Endothelial cell of hepatic sinusoid (primary cell): ENCODE measurements at regions not wholly inside any gene's neighbourhood (a gene's known extent, or its start where the extent isn't known, plus 50 kb on each side); places are given as distances from the start of the nearest gene placed in this dataset.

Experiments used
- in situ Hi-C: cut with HindIII; loops from 2 replicates; pipeline ENCODE4 v1.10.0; 2017; ENCODE audit warnings: low sequenced_read_pairs

GRCh38 chr2:129233751-129234406, 745.6 kb upstream of the RAB6C start:
- in situ Hi-C loops = no loop called here

GRCh38 chr2:129236601-129237000, 742.9 kb upstream of the RAB6C start:
- in situ Hi-C loops = no loop called here

GRCh38 chr2:129237966-129238725, 741.3 kb upstream of the RAB6C start:
- in situ Hi-C loops = no loop called here

GRCh38 chr2:129239141-129239540, 740.3 kb upstream of the RAB6C start:
- in situ Hi-C loops = no loop called here

GRCh38 chr2:129240061-129240460, 739.4 kb upstream of the RAB6C start:
- in situ Hi-C loops = no loop called here

- in situ Hi-C loops = no loop called here
Observed at GRCh38 chr2:129242269-129242668, 737.2 kb upstream of the RAB6C start.

GRCh38 chr2:129247751-129248150, 731.7 kb upstream of the RAB6C start:
- in situ Hi-C loops = no loop called here

- in situ Hi-C loops = no loop called here
Observed at GRCh38 chr2:129248198-129248597, 731.3 kb upstream of the RAB6C start.

GRCh38 chr2:129252781-129253460, 726.5 kb upstream of the RAB6C start:
- in situ Hi-C loops = no loop called here

- in situ Hi-C loops = no loop called here
Observed at GRCh38 chr2:129253461-129253812, 726.0 kb upstream of the RAB6C start.

- in situ Hi-C loops = no loop called here
Observed at GRCh38 chr2:129254718-129255117, 724.7 kb upstream of the RAB6C start.

- in situ Hi-C loops = no loop called here
Observed at GRCh38 chr2:129255610-129256313, 723.7 kb upstream of the RAB6C start.

- in situ Hi-C loops = no loop called here
Observed at GRCh38 chr2:129256642-129257041, 722.8 kb upstream of the RAB6C start.

GRCh38 chr2:129262934-129263333, 716.5 kb upstream of the RAB6C start:
- in situ Hi-C loops = no loop called here

GRCh38 chr2:129263939-129264338, 715.5 kb upstream of the RAB6C start:
- in situ Hi-C loops = no loop called here

- in situ Hi-C loops = no loop called here
Observed at GRCh38 chr2:129267559-129267958, 711.9 kb upstream of the RAB6C start.

GRCh38 chr2:129273266-129274037, 706.0 kb upstream of the RAB6C start:
- in situ Hi-C loops = loop anchor here (5.0 kb wide), 1 partner anchor 49 kb away; no protein-coding TSS in a partner anchor

- in situ Hi-C loops = loop anchor here (5.0 kb wide), 1 partner anchor 48 kb away; no protein-coding TSS in a partner anchor
Observed at GRCh38 chr2:129274038-129274415, 705.4 kb upstream of the RAB6C start.

GRCh38 chr2:129274918-129275317, 704.5 kb upstream of the RAB6C start:
- in situ Hi-C loops = loop anchor here (5.0 kb wide), 1 partner anchor 47 kb away; no protein-coding TSS in a partner anchor

- in situ Hi-C loops = no loop called here
Observed at GRCh38 chr2:129275706-129276105, 703.8 kb upstream of the RAB6C start.
